ENCODE measurements at regions not wholly inside any gene's neighbourhood (a gene's known extent, or its start where the extent isn't known, plus 50 kb on each side); places are given as distances from the start of the nearest gene placed in this dataset.

GRCh38 chr1:58250587-58250948, 296.0 kb downstream of the OMA1 start:
- no peak overlapping the region for H3K4me3 ChIP-seq (ENCODE audit: low read depth in 1 of 2, low read length in 2 of 2)
- peaks cover 3 to 10% of the 10 kb centered on the region in 2 donors for H3K4me1 ChIP-seq (ENCODE audit: control insufficient read depth in 2 of 2, insufficient read depth in 2 of 2, low read length in 1 of 2)
- no peak overlapping the region for H3K27ac ChIP-seq (ENCODE audit: low read depth in 2 of 2, low read length in 1 of 2)
- WGBS, 2 donors = 18 to 19% methylated on average over 9 of the region's 9 CpGs
- H3K27me3 ChIP-seq (ENCODE audit: control insufficient read depth in 1 of 2, insufficient read depth in 2 of 2, low read length in 2 of 2) = peaks cover 3 to 4% of the 10 kb centered on the region in 2 donors
- no peaks in the 10 kb centered on the region for H3K9me3 ChIP-seq (ENCODE audit: control insufficient read depth in 2 of 2, insufficient read depth in 1 of 2, low read depth in 1 of 2, low read length in 1 of 2)
- no peaks in the 10 kb centered on the region for H3K36me3 ChIP-seq (ENCODE audit: control insufficient read depth in 2 of 2, insufficient read depth in 2 of 2, low read length in 1 of 2)

- Histone ChIP-seq H3K27ac (ENCODE audit: low read depth in 2 of 2, low read length in 1 of 2) (no peak overlapping the region), H3K4me1 (ENCODE audit: control insufficient read depth in 2 of 2, insufficient read depth in 2 of 2, low read length in 1 of 2) (peaks cover 3 to 10% of the 10 kb centered on the region in 2 donors), H3K9me3 (ENCODE audit: control insufficient read depth in 2 of 2, insufficient read depth in 1 of 2, low read depth in 1 of 2, low read length in 1 of 2) (no peaks in the 10 kb centered on the region), H3K4me3 (ENCODE audit: low read depth in 1 of 2, low read length in 2 of 2) (peak overlapping the region in 1 of 2 donors; percentile 0), H3K27me3 (ENCODE audit: control insufficient read depth in 1 of 2, insufficient read depth in 2 of 2, low read length in 2 of 2) (peaks cover 3 to 4% of the 10 kb centered on the region in 2 donors), H3K36me3 (ENCODE audit: control insufficient read depth in 2 of 2, insufficient read depth in 2 of 2, low read length in 1 of 2) (no peaks in the 10 kb centered on the region)
- 2% methylated on average over 80 to 81 of the region's 81 CpGs for WGBS, 2 donors
These were observed 296.6 kb downstream of the OMA1 start for GRCh38 chr1:58249737-58250586.

GRCh38 chr1:58249388-58249736, 297.2 kb downstream of the OMA1 start:
- WGBS, 2 donors = 4 to 6% methylated on average over 14 of the region's 14 CpGs
- Histone ChIP-seq H3K36me3 (ENCODE audit: control insufficient read depth in 2 of 2, insufficient read depth in 2 of 2, low read length in 1 of 2) (no peaks in the 10 kb centered on the region), H3K4me1 (ENCODE audit: control insufficient read depth in 2 of 2, insufficient read depth in 2 of 2, low read length in 1 of 2) (peaks cover 3 to 10% of the 10 kb centered on the region in 2 donors), H3K27me3 (ENCODE audit: control insufficient read depth in 1 of 2, insufficient read depth in 2 of 2, low read length in 2 of 2) (peaks cover 3 to 4% of the 10 kb centered on the region in 2 donors), H3K9me3 (ENCODE audit: control insufficient read depth in 2 of 2, insufficient read depth in 1 of 2, low read depth in 1 of 2, low read length in 1 of 2) (no peaks in the 10 kb centered on the region), H3K27ac (ENCODE audit: low read depth in 2 of 2, low read length in 1 of 2) (no peak overlapping the region), H3K4me3 (ENCODE audit: low read depth in 1 of 2, low read length in 2 of 2) (no peak overlapping the region)

- WGBS, 2 donors = 6 to 9% methylated on average over 11 of the region's 11 CpGs
- peaks cover 3 to 4% of the 10 kb centered on the region in 2 donors for H3K27me3 ChIP-seq (ENCODE audit: control insufficient read depth in 1 of 2, insufficient read depth in 2 of 2, low read length in 2 of 2)
- H3K27ac ChIP-seq (ENCODE audit: low read depth in 2 of 2, low read length in 1 of 2) = no peak overlapping the region
- H3K4me3 ChIP-seq (ENCODE audit: low read depth in 1 of 2, low read length in 2 of 2) = no peak overlapping the region
- H3K9me3 ChIP-seq (ENCODE audit: control insufficient read depth in 2 of 2, insufficient read depth in 1 of 2, low read depth in 1 of 2, low read length in 1 of 2) = no peaks in the 10 kb centered on the region
- H3K4me1 ChIP-seq (ENCODE audit: control insufficient read depth in 2 of 2, insufficient read depth in 2 of 2, low read length in 1 of 2) = peaks cover 3 to 10% of the 10 kb centered on the region in 2 donors
- no peaks in the 10 kb centered on the region for H3K36me3 ChIP-seq (ENCODE audit: control insufficient read depth in 2 of 2, insufficient read depth in 2 of 2, low read length in 1 of 2)
These were observed 297.7 kb downstream of the OMA1 start for GRCh38 chr1:58248791-58249190.

- Histone ChIP-seq H3K9me3 (ENCODE audit: control insufficient read depth in 2 of 2, insufficient read depth in 1 of 2, low read depth in 1 of 2, low read length in 1 of 2) (no peaks in the 10 kb centered on the region), H3K4me3 (ENCODE audit: low read depth in 1 of 2, low read length in 2 of 2) (no peak overlapping the region), H3K4me1 (ENCODE audit: control insufficient read depth in 2 of 2, insufficient read depth in 2 of 2, low read length in 1 of 2) (peaks cover 3 to 10% of the 10 kb centered on the region in 2 donors), H3K27ac (ENCODE audit: low read depth in 2 of 2, low read length in 1 of 2) (no peak overlapping the region), H3K36me3 (ENCODE audit: control insufficient read depth in 2 of 2, insufficient read depth in 2 of 2, low read length in 1 of 2) (no peaks in the 10 kb centered on the region), H3K27me3 (ENCODE audit: control insufficient read depth in 1 of 2, insufficient read depth in 2 of 2, low read length in 2 of 2) (peaks cover 3 to 4% of the 10 kb centered on the region in 2 donors)
- WGBS, 2 donors = 32 to 36% methylated on average over 5 of the region's 5 CpGs
These were observed 298.5 kb downstream of the OMA1 start for GRCh38 chr1:58248072-58248471.

- H3K9me3 ChIP-seq (ENCODE audit: control insufficient read depth in 2 of 2, insufficient read depth in 1 of 2, low read depth in 1 of 2, low read length in 1 of 2) = no peaks in the 10 kb centered on the region
- peaks cover 3 to 10% of the 10 kb centered on the region in 2 donors for H3K4me1 ChIP-seq (ENCODE audit: control insufficient read depth in 2 of 2, insufficient read depth in 2 of 2, low read length in 1 of 2)
- H3K36me3 ChIP-seq (ENCODE audit: control insufficient read depth in 2 of 2, insufficient read depth in 2 of 2, low read length in 1 of 2) = no peaks in the 10 kb centered on the region
- H3K27ac ChIP-seq (ENCODE audit: low read depth in 2 of 2, low read length in 1 of 2) = no peak overlapping the region
- 94 to 95% methylated on average over 4 of the region's 4 CpGs for WGBS, 2 donors
- H3K27me3 ChIP-seq (ENCODE audit: control insufficient read depth in 1 of 2, insufficient read depth in 2 of 2, low read length in 2 of 2) = peaks cover 3 to 4% of the 10 kb centered on the region in 2 donors
- no peak overlapping the region for H3K4me3 ChIP-seq (ENCODE audit: low read depth in 1 of 2, low read length in 2 of 2)
These were observed 300.0 kb downstream of the OMA1 start for GRCh38 chr1:58246549-58246948.

GRCh38 chr1:58244872-58245271, 301.7 kb downstream of the OMA1 start:
- Histone ChIP-seq H3K9me3 (ENCODE audit: control insufficient read depth in 2 of 2, insufficient read depth in 1 of 2, low read depth in 1 of 2, low read length in 1 of 2) (no peaks in the 10 kb centered on the region), H3K27me3 (ENCODE audit: control insufficient read depth in 1 of 2, insufficient read depth in 2 of 2, low read length in 2 of 2) (no peaks in the 10 kb centered on the region), H3K4me1 (ENCODE audit: control insufficient read depth in 2 of 2, insufficient read depth in 2 of 2, low read length in 1 of 2) (peaks cover 3 to 5% of the 10 kb centered on the region in 2 donors), H3K27ac (ENCODE audit: low read depth in 2 of 2, low read length in 1 of 2) (no peak overlapping the region), H3K36me3 (ENCODE audit: control insufficient read depth in 2 of 2, insufficient read depth in 2 of 2, low read length in 1 of 2) (no peaks in the 10 kb centered on the region), H3K4me3 (ENCODE audit: low read depth in 1 of 2, low read length in 2 of 2) (no peak overlapping the region)
- 73 to 74% methylated on average over 3 of the region's 3 CpGs for WGBS, 2 donors

GRCh38 chr1:58238846-58239245, 307.7 kb downstream of the OMA1 start:
- WGBS, 2 donors = 35 to 52% methylated on average over 2 of the region's 2 CpGs
- no peaks in the 10 kb centered on the region for H3K27me3 ChIP-seq (ENCODE audit: control insufficient read depth in 1 of 2, insufficient read depth in 2 of 2, low read length in 2 of 2)
- no peak overlapping the region for H3K27ac ChIP-seq (ENCODE audit: low read depth in 2 of 2, low read length in 1 of 2)
- no peaks in the 10 kb centered on the region for H3K36me3 ChIP-seq (ENCODE audit: control insufficient read depth in 2 of 2, insufficient read depth in 2 of 2, low read length in 1 of 2)
- no peak overlapping the region for H3K4me3 ChIP-seq (ENCODE audit: low read depth in 1 of 2, low read length in 2 of 2)
- H3K4me1 ChIP-seq (ENCODE audit: control insufficient read depth in 2 of 2, insufficient read depth in 2 of 2, low read length in 1 of 2) = no peaks in the 10 kb centered on the region
- H3K9me3 ChIP-seq (ENCODE audit: control insufficient read depth in 2 of 2, insufficient read depth in 1 of 2, low read depth in 1 of 2, low read length in 1 of 2) = no peaks in the 10 kb centered on the region

- no peaks in the 10 kb centered on the region for H3K4me1 ChIP-seq (ENCODE audit: control insufficient read depth in 2 of 2, insufficient read depth in 2 of 2, low read length in 1 of 2)
- H3K27ac ChIP-seq (ENCODE audit: low read depth in 2 of 2, low read length in 1 of 2) = no peak overlapping the region
- WGBS, 2 donors = 74 to 83% methylated on average over 3 of the region's 3 CpGs
- H3K36me3 ChIP-seq (ENCODE audit: control insufficient read depth in 2 of 2, insufficient read depth in 2 of 2, low read length in 1 of 2) = no peaks in the 10 kb centered on the region
- no peaks in the 10 kb centered on the region for H3K9me3 ChIP-seq (ENCODE audit: control insufficient read depth in 2 of 2, insufficient read depth in 1 of 2, low read depth in 1 of 2, low read length in 1 of 2)
- no peaks in the 10 kb centered on the region for H3K27me3 ChIP-seq (ENCODE audit: control insufficient read depth in 1 of 2, insufficient read depth in 2 of 2, low read length in 2 of 2)
- no peak overlapping the region for H3K4me3 ChIP-seq (ENCODE audit: low read depth in 1 of 2, low read length in 2 of 2)
These were observed 312.8 kb downstream of the OMA1 start for GRCh38 chr1:58233729-58234128.

GRCh38 chr1:58231204-58231603, 315.3 kb downstream of the OMA1 start:
- 70 to 76% methylated on average over 1 of the region's 1 CpG for WGBS, 2 donors
- Histone ChIP-seq H3K9me3 (ENCODE audit: control insufficient read depth in 2 of 2, insufficient read depth in 1 of 2, low read depth in 1 of 2, low read length in 1 of 2) (no peaks in the 10 kb centered on the region), H3K36me3 (ENCODE audit: control insufficient read depth in 2 of 2, insufficient read depth in 2 of 2, low read length in 1 of 2) (no peaks in the 10 kb centered on the region), H3K4me3 (ENCODE audit: low read depth in 1 of 2, low read length in 2 of 2) (no peak overlapping the region), H3K27ac (ENCODE audit: low read depth in 2 of 2, low read length in 1 of 2) (no peak overlapping the region), H3K27me3 (ENCODE audit: control insufficient read depth in 1 of 2, insufficient read depth in 2 of 2, low read length in 2 of 2) (no peaks in the 10 kb centered on the region), H3K4me1 (ENCODE audit: control insufficient read depth in 2 of 2, insufficient read depth in 2 of 2, low read length in 1 of 2) (no peaks in the 10 kb centered on the region)

Data from esophagus (tissue), 2 donors.